Esophagus mucosa (tissue), 1 donor: ENCODE measurements at regions not wholly inside any gene's neighbourhood (a gene's known extent, or its start where the extent isn't known, plus 50 kb on each side); places are given as distances from the start of the nearest gene placed in this dataset.

Experiments
- ATAC-seq: fragments of 200-7000 bp; cut with Tn5 transposase; one replicate; pipeline ENCODE4 v1.9.1; 2020
- donor health status: DM: yes; HTN: yes; CAD: no.

DNA sequence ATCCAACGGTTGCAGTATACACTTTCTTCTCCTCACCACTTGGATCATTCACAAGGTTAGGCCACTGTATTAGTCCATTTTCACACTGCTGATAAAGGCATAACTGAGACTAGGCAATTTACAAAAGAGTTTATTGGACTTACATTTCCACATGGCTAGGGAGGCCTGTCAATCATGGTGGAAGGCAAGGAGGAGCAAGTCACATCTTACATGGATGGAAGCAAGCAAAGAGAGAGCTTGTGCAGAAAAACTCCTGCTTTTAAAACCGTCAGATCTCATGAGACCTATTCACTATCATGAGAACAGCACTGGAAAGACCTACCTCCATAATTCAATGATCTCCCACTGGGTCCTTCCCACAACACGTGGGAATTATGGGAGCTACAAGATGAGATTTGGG is 81.8 kb upstream of the DAP start:
- no peak for ATAC-seq

DNA sequence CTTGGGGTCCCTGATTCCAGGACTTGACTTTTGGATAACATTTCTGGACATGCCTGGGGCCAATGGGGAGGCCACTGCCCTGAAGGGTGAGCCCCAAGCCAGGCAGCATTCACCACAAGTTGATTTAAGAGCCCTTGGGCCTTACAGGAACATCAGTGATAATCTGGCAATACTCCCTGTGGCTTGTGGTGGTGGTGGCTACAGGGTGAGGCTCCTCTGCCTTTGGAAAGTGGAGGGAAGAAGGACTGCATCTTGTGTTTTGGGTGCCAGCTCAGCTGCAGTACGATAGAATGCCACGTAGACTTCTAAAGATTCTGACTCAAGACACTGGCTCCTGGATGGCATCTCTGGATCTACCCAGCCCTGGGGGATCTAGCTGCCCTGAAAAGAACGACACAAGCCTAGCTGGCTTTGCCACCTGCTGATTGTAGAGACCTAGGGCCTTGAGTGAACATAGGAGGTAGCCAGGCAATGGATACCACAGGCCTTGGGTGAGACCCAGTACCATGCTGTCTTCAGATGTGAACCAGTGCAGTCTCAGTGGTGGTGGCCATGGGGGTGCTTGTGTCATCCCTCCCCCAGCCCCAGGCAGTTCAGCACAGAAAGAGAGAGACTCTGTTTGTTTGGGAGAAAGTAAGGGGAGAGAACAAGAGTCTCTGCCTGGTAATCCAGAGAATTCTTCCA is 79.0 kb upstream of the DAP start:
- no peak for ATAC-seq

GRCh38 chr5:10839118-10839517 is 78.1 kb upstream of the DAP start:
- ATAC-seq, result no peak

GRCh38 chr5:10838038-10838437 is 77.0 kb upstream of the DAP start:
- no peak for ATAC-seq

- no peak for ATAC-seq
Observed at GRCh38 chr5:10836986-10837385, 76.0 kb upstream of the DAP start.

- no peak for ATAC-seq
Observed at GRCh38 chr5:10834695-10835094, 73.7 kb upstream of the DAP start.

GRCh38 chr5:10832987-10833386 is 72.0 kb upstream of the DAP start:
- no peak for ATAC-seq

- no peak for ATAC-seq
Observed at GRCh38 chr5:10832421-10832820, 71.4 kb upstream of the DAP start.

- no peak for ATAC-seq
Observed at GRCh38 chr5:10831419-10831818, 70.4 kb upstream of the DAP start.

DNA sequence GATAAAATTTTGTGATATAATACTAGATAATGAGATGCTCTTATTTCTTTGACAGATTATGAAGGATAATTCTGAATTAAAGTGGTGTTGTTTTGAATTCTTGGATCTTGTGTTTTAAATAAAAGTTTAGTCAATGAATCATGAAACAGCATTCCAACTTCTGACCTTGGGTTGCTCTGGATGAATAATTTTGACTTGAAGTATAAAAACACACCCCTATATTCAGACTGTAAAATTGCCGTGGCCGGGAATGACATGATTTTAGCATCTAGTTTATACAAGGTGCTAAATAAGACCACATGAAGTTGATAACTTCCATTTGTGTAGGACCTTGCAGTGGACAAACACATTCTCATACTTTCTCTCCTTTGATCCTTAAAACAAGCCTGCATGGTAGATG is 67.2 kb upstream of the DAP start:
- no peak for ATAC-seq

- ATAC-seq, result no peak
Observed at GRCh38 chr5:10827571-10827970, 66.5 kb upstream of the DAP start.

GRCh38 chr5:10826971-10827370 is 65.9 kb upstream of the DAP start:
- no peak for ATAC-seq

DNA sequence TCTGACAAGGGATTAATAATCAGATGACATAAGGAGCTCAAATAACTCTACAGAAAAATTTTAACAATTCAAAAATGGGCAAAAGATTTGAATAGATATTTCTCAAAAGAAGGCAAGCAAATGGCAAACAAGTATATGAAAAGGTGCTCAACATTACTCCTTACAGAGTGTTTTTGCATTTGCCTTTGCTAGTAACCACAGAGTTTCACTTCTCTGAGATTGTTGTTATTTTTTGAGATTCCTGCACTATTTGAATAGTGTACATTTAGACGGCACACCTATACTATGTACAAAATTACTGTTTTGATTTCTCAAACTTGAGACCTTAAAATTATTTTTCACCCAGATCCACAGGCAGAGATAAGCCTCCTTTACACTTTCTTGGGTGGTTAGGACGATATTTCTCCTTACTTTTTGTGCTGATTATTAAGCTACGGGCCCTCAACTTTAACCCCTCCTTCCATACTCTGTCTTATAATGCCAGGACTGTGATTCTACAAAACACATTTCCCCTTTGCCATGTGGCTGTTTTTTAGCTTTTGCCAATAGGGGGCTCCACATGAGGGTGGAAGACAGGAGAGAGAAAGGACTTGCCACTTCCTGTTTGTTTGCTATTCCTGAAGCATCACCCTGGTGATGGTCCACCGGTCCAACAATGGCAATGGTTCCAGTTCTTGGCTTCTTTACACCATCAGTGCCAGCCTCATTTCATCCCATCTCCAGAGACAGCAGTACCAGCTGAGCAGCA is 65.0 kb upstream of the DAP start:
- no peak for ATAC-seq

- no peak for ATAC-seq
Observed at GRCh38 chr5:10812218-10812617, 51.2 kb upstream of the DAP start.
